Upper lobe of left lung (tissue), 4 donors: ENCODE measurements at regions not wholly inside any gene's neighbourhood (a gene's known extent, or its start where the extent isn't known, plus 50 kb on each side); places are given as distances from the start of the nearest gene placed in this dataset.

Source experiments
- CTCF ChIP-seq, 6 experiments: fragments of 450-650 bp in 4 of 6; fragments of 200-600 bp in 2 of 6; sonication (generic) in 2 of 6; IDR thresholded peaks; one replicate each; pipeline ENCODE4 v1.5.1; 2016 to 2019; ENCODE audit warnings: antibody characterized with exemption in 6 of 6
- POLR2A ChIP-seq, 4 donors: fragments of 450-650 bp; IDR thresholded peaks; one replicate each; pipeline ENCODE4 v1.5.1; 2016 to 2017; ENCODE audit warnings: antibody characterized with exemption in 4 of 4, mild to moderate bottlenecking in 2 of 4

GRCh38 chr16:17031484-17032268 is 439.1 kb downstream of the XYLT1 start:
- TF ChIP-seq CTCF (IDR thresholded peaks at IDR 0.05) (no peak), POLR2A (IDR thresholded peaks at IDR 0.05) (no peak)
